CD4-positive, alpha-beta T cell treated with Interleukin-6 for 4 hours (primary cell): ENCODE measurements at regions not wholly inside any gene's neighbourhood (a gene's known extent, or its start where the extent isn't known, plus 50 kb on each side); places are given as distances from the start of the nearest gene placed in this dataset.

ENCODE experiments used
- DNase-seq: peaks from one replicate; pipeline ENCODE4 v3.0.0-alpha.2; 2020; ENCODE audit warnings: mixed read lengths

GRCh38 chr9:107213080-107213479, 70.0 kb upstream of the RAD23B start:
- no peak for DNase-seq

DNA sequence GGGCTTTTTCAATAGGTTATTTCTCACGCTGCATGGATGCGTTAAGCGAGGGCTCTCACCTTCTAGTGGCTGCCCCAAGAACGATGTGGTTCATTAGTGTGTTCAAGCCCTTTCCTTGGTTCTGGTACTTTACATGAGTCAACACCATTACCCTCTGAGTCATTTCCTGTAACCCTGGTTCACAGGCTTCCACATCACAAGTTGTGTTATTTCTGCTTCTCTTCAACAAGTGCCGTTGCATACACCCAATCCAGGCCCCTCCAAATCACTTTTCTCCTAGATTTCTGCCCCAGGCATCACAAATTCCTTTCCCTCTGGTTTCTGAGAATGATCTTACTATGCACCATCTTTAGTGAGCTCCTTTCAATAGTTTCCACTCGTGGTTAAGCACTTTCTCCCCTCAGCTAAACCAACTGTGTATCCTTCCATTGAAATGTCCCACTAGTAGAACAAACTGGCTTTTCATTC, 69.5 kb upstream of the RAD23B start:
- peak; percentile 22 for DNase-seq

GRCh38 chr9:107214381-107214780, 68.7 kb upstream of the RAD23B start:
- no peak for DNase-seq

DNA sequence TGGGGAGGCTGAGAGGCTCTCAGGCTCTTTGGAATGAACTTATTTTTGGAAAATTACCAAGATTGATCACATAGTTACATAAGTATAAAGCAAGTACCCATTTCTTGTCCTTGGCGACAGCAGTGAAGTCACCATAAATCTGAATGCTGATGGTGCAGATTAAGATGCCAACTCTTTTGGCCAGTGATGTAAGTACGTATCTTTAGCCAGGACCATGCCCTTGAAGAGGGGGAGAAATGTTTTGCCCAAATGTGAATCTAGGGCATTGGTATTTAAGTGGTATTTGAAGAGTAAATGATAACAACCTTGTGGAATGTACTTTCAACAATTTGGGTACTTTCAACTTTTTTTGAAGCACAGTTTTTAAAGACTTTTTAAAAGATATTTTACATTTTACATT, 68.2 kb upstream of the RAD23B start:
- no peak for DNase-seq

GRCh38 chr9:107215381-107215780, 67.7 kb upstream of the RAD23B start:
- no peak for DNase-seq

- DNase-seq, result no peak
Measured at GRCh38 chr9:107216329-107216728, 66.8 kb upstream of the RAD23B start.

GRCh38 chr9:107218829-107219485, 64.1 kb upstream of the RAD23B start:
- DNase-seq, result no peak

GRCh38 chr9:107219486-107220077, 63.5 kb upstream of the RAD23B start:
- no peak for DNase-seq

DNA sequence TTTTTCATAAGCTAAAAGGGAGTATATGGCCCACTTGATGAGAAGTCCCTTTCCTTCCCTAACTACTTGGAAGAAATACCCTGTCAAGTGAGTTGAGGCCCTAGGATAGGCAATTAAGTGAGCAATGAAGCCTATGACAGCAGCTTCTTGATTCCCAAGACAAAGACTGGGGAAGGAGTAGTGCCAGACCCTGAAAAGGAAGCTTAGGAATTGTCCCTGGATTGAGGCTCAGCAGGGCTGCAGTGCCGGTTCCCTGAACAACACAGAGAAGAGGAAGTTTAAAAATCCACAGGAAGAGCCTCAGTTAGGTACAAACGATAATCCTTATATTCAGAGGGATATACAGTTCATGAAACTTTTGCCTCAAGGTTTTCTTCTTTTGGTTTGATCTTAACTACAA, 61.8 kb upstream of the RAD23B start:
- no peak for DNase-seq

GRCh38 chr9:107222020-107222522, 61.0 kb upstream of the RAD23B start:
- no peak for DNase-seq

GRCh38 chr9:107223381-107223780, 59.7 kb upstream of the RAD23B start:
- DNase-seq, result no peak

- DNase-seq, result no peak
Measured at GRCh38 chr9:107224252-107224651, 58.8 kb upstream of the RAD23B start.

- no peak for DNase-seq
Measured at GRCh38 chr9:107226421-107226820, 56.7 kb upstream of the RAD23B start.

DNA sequence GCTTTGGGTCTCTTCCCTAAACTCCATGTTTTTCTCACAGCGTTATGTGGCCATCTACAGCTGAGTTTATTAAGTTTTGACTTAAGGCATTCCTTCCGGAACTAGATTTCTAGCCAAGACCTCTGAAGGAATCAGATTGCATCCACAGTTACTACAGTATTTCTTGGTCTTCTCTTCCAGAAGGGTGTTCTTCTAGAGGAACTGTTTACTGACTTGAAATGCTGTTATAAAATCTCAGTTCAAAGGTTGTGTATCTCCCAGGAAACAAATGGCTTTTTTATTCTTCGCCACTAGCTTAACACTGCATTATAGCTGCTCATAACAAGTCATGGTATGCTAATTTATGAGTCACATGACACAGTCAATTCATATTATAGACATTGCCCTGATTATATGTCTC, 55.3 kb upstream of the RAD23B start:
- no peak for DNase-seq

GRCh38 chr9:107228496-107229039, 54.5 kb upstream of the RAD23B start:
- DNase-seq, result no peak

DNA sequence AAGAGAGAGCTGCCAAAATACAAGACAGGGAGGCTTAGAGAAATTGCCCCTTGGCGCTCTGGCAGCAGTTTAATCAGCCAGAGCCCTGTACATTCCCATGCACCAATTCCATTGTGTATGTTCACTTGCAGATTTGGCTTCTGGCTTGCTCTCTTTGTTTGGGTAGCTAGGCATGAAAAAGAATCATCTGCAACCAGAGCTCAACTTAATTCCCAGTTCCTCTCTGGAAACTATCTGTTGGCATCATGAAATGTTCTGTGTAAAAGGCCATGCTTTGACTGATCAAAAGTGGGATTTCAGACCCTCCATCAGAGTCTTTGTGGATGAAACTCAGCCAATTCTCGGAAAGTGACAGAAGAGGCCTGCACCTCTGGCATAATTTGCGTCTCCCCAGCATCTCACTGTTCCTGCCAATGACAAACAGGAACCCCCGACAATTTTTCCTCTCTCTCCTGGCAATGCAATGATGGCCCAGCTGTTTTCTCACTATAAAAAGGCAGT, 53.8 kb upstream of the RAD23B start:
- DNase-seq, result no peak
